ENCODE measurements at regions not wholly inside any gene's neighbourhood (a gene's known extent, or its start where the extent isn't known, plus 50 kb on each side); places are given as distances from the start of the nearest gene placed in this dataset.

- no peak for DNase-seq (ENCODE audit: low read depth in 2 of 3, low spot score in 2 of 3)
These were observed 184.3 kb upstream of the HNRNPA3 start for GRCh38 chr2:177028296-177028695.

- DNase-seq (ENCODE audit: low read depth in 2 of 3, low spot score in 2 of 3) = no peak
These were observed 183.5 kb upstream of the HNRNPA3 start for GRCh38 chr2:177029075-177029474.

DNA sequence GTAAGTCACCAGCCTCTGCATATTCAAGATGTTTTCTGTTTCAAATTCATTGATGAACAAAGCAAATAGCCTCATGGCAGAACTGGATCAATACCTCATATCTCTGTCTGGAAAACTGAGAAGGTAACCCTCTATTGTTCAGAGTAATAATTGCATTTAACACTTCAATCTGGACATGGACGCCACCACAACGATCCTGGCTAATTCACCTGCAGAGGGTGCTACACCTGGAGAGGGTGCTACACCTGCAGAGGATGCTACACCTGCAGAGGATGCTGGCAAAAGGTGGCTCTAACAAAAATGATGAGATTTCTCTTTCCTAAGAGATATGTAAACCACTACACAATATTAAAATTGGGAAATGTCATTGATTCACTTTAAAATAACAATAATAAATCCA lies 183.1 kb upstream of the HNRNPA3 start:
- no peak for DNase-seq (ENCODE audit: low read depth in 2 of 3, low spot score in 2 of 3)

DNA sequence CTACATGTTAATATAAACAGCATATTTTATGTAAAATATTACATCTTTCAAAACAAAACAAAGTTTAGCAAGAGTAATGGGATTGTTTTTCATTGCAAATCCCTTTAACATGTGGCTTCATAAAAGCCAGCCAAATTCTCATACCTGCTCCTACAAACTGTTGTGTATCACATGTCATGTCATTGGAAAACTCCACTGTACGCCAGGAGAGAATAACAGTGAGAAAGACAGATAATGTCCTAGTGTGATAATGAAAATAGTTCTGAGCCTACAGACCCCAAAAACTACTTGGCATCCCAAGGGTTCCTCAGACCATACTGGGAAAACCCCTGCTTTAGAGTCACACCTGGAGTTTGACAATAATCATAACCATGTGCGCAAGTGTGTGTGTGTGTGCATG lies 182.7 kb upstream of the HNRNPA3 start:
- DNase-seq (ENCODE audit: low read depth in 2 of 3, low spot score in 2 of 3) = no peak

DNA sequence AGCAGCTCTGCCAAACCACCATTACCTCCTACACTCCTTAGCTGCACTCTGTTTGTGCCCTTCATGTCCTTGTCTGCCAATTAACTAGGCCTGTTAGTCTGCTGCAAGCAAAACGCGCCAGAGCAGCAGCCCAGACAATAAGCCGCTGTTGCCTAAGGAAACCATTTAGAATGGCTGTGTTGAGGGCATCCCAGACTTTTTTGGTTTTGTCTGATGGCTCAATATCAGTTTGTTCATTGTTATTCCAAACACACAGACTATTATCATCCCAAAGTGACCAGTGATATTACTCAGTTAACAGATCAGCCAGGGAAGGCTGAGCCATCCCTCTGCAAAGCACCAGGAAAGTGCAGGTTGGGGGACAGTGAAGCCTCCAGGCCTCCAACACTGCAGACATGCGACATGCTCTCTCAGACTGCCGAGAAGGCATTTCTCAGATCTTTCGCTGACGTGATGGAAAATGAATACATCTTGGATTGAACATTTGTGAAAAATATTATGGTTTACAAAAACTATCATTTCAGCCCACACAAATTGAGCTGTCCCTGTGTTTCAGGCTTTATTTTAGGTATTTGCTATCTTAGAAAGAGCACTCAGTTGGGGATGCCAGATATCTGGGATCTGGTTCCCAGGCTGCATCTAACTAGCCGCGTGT lies 182.0 kb upstream of the HNRNPA3 start:
- DNase-seq (ENCODE audit: low read depth in 2 of 3, low spot score in 2 of 3) = no peak

- no peak for DNase-seq (ENCODE audit: low read depth in 2 of 3, low spot score in 2 of 3)
These were observed 181.0 kb upstream of the HNRNPA3 start for GRCh38 chr2:177031438-177032180.

- DNase-seq (ENCODE audit: low read depth in 2 of 3, low spot score in 2 of 3) = no peak
These were observed 175.8 kb upstream of the HNRNPA3 start for GRCh38 chr2:177036747-177037146.

DNA sequence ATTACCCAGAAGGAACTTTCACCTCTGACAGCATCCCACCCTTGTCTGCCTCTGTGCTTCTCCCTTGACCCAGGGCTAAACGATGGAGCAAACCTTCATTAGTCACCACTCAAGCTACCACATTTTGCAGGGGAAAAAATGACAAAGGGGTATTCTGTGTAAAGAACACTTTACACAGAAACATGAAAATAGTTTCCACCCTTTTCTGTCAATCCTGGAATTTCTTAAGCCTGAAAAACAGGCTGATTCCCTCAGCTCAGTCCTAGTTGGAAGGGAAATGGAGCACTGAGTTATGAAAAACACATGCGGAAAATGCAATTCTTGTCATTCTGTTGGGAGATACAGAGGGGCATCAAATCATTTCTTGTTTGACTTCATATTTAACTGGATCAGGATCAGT lies 175.0 kb upstream of the HNRNPA3 start:
- no peak for DNase-seq (ENCODE audit: low read depth in 2 of 3, low spot score in 2 of 3)

DNA sequence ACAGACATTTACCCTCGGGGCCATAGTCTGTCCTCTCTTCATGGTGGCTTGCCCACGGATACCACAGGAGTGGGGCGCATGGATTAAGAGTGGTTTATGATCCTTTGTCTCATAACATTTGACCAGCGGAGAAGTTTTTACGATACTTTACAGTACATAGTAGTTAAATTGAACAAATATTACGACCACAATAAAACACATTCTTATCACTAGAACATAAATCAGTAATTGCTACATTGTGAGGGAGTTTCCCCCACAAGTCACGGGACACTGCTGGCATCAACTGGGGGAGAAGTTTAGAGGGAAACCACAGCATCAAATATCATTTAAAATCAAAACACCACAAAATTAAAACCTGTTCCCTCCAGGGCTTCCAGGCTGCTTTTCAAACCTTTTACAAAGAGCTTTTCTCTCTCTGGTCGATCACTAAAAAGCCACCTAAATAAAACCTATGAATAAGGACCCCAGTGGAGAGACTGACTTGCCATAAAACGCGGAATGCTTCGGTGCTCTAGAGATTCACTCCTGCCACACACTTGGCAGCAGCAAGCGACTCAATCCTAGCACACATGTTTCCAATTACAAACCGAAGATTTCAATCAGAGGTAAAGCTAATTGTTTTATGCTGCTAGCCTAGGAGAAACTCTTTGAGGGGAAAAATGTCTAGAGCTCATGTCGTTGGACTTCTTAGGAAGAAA lies 173.7 kb upstream of the HNRNPA3 start:
- DNase-seq (ENCODE audit: low read depth in 2 of 3, low spot score in 2 of 3) = peak in 2 of 3 donors; percentile 6 to 12

DNA sequence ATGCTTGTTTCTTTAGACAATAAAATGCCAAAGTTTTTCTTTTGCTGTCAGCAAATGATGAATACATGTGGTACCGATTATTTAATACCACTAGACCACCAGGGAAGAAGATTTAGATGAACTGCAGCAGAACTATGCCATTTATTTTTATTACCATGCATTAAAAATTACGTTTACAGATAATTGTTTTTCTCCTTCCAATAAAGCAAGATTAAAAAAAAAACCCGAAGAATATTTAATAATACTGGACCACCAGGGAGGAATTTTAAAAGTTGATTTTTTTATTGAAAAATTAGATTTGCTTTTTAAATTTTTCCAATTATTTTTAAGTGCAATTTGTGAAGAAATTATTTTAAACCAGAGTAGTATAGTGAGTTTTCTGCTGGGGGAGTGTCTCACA lies 170.3 kb upstream of the HNRNPA3 start:
- DNase-seq (ENCODE audit: low read depth in 2 of 3, low spot score in 2 of 3) = no peak

GRCh38 chr2:177044671-177045070 lies 167.9 kb upstream of the HNRNPA3 start:
- DNase-seq (ENCODE audit: low read depth in 2 of 3, low spot score in 2 of 3) = no peak

- peak in 2 of 3 donors; percentile 4 to 41 for DNase-seq (ENCODE audit: low read depth in 2 of 3, low spot score in 2 of 3)
These were observed 163.6 kb upstream of the HNRNPA3 start for GRCh38 chr2:177048981-177049380.

DNA sequence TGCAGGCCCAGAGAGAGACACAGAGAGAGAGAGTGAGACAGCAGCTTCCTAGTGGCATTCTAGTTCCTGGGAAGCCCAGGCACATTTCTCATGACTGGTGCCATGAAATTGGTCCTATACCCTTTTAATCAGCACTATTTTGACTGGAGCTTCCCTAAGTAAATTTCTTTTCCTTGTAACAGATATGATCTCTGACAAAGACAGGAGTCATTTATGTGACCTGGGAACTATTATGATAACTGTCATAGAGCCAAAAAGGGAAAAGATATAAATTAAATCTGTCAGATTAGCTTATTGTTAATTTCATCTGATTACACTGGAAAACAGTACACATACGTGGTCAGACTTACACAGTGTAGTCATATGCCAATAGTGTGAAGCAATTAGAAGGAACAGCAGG lies 161.3 kb upstream of the HNRNPA3 start:
- no peak for DNase-seq (ENCODE audit: low read depth in 2 of 3, low spot score in 2 of 3)

DNA sequence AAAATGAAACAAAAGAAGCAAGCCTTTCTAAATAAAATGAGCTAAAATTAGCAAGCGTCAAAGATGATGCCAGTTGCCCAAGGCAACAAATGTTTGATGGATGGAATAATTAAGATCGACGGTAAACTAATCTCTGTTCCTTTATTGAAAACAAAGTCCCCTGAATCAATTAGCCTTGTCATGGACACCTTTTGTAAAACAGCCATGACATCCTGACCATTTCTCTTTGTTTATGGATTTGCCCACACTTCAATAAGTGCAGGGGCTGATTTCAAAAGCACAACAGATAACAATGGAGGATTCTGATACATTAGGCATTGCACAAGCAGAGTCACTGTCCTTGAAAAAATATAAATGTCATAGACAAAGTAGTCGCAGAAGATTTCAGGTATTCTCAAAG lies 160.1 kb upstream of the HNRNPA3 start:
- no peak for DNase-seq (ENCODE audit: low read depth in 2 of 3, low spot score in 2 of 3)

- DNase-seq (ENCODE audit: low read depth in 2 of 3, low spot score in 2 of 3) = no peak
These were observed 159.6 kb upstream of the HNRNPA3 start for GRCh38 chr2:177053038-177053437.

GRCh38 chr2:177053716-177054115 lies 158.9 kb upstream of the HNRNPA3 start:
- no peak for DNase-seq (ENCODE audit: low read depth in 2 of 3, low spot score in 2 of 3)

DNA sequence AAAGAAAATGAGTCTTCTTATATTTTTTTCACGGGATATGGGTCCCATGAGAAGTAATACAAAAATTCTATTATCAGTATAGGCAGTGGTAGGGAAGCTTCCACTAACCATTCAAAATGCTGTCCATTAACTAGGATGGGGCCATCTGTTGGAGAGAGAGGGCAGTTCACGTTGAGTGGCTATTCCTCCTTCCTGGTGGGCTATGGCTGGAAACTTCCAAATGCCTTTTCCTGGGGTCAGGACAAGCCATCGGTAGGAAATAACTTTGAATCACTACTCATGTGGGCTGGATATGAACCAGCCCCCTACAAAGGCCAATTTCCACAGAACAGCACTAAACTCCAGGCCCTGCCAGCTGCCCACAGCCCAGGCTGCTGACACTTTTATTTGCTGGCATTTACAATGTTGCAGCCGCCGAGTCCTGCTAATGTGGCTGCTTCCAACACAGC lies 156.1 kb upstream of the HNRNPA3 start:
- DNase-seq (ENCODE audit: low read depth in 2 of 3, low spot score in 2 of 3) = no peak

DNA sequence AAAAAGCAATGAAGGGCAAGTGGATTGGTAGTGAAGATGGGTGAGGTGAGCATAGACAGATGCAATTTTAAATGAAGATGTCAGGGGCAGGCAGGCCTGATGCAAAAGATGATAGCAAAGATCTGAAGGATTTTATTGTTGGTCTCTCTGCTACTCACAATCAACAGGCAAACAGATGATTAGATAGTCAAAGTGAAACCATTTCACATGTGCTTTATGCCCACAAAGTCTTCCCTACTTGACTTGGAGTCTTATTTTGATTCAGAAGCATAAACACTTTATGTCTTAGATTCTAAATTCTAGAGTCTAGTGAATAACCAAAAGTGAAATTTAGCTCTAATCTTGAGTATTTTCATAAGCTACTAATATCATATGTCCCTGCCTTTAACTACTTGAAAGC lies 153.8 kb upstream of the HNRNPA3 start:
- no peak for DNase-seq (ENCODE audit: low read depth in 2 of 3, low spot score in 2 of 3)

DNA sequence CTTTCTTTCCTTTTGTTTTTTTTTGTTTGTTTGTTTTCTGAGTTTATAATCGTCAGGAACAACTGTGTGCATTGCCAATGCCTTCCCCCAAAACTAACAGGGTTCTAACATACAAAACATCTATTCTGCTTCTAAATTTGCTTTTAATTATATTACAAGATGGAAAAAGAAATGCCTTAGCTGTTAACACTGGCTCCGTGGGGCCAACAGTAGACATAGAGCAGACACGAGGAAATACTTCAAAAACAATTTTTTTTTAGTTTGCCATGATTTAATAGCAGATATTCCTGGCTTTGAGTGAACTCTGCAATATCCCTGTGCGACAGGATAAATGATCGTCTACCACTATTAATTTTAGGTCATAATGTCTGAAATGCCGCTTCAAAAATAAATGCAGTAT lies 153.3 kb upstream of the HNRNPA3 start:
- DNase-seq (ENCODE audit: low read depth in 2 of 3, low spot score in 2 of 3) = no peak

DNA sequence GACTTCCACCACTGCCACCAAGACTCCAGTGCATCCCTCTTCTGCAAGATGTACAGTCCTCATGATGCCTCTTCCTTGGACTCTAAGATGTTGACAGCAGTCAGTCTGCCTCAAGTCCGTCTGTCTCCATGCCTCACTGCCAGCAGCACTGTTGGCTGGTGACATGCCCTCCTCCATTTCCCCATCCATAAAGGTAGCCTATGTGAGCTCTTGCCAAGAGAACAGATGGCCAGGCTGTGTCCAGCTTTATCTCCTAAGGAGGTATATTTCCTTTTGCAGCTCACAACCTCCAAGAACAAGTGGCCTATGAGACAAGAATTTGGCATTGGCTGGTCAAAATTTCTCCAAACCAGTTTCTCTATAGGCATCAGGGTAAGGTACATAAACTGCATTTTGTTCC lies 149.3 kb upstream of the HNRNPA3 start:
- DNase-seq (ENCODE audit: low read depth in 2 of 3, low spot score in 2 of 3) = no peak

DNA sequence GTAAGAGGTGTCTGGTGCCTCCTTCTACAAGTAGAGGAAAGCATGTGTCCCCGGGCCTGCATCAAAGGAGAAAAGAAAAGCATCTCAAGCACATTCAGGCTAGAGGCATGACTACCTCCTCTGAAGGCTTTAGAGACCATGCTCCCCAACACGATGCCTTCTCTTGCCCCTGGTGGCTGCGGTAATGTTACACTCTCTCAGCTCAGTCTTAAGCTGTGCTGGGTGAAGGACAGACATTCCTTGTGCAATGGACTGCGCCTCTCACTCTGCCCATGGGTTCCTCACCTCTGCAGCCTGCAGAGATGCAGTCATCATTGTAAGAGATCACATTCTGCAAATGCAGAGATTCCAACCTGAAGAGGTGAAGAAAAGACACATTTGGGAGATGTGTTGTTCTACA lies 148.2 kb upstream of the HNRNPA3 start:
- DNase-seq (ENCODE audit: low read depth in 2 of 3, low spot score in 2 of 3) = no peak

DNA sequence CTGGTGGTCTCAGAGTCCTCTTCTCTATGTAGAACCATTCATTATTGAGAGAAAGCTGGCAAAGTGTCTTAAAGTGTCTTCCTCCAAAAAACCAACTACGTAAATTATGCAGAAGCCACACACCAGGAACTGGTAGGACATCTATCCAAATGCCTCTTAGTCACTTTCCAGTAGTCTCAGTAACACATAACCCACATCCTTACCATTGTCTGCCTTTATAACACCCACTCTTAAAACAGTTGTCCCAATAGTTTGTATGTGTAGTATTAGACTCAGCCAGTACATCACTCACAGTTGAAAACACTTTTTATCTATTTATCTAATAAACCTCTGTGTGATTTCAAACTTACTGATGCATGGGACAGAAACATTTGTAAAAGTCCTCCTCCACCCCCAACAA lies 143.6 kb upstream of the HNRNPA3 start:
- no peak for DNase-seq (ENCODE audit: low read depth in 2 of 3, low spot score in 2 of 3)

Measured in hematopoietic multipotent progenitor cell (in vitro differentiated cells).